ENCODE measurements at regions not wholly inside any gene's neighbourhood (a gene's known extent, or its start where the extent isn't known, plus 50 kb on each side); places are given as distances from the start of the nearest gene placed in this dataset.
"Not testable (repeated sequence)": the region's sequence is repeated elsewhere in the genome, so short reads cannot be mapped to it uniquely, and the experiment has no call there.

GRCh38 chr2:91871716-91872115 lies 2999.5 kb upstream of the TEKT4 start:
- not testable (repeated sequence) for H3K27ac Mint-ChIP-seq, H3K9me3 Mint-ChIP-seq, H3K4me1 Mint-ChIP-seq, DNase-seq, H3K4me3 Mint-ChIP-seq, ATAC-seq, H3K27me3 Mint-ChIP-seq

GRCh38 chr2:91873416-91873815 lies 2997.8 kb upstream of the TEKT4 start:
- H3K27me3 Mint-ChIP-seq, DNase-seq, H3K27ac Mint-ChIP-seq, ATAC-seq, H3K4me1 Mint-ChIP-seq, H3K4me3 Mint-ChIP-seq: not testable (repeated sequence)
- peaks cover 0 to 13% of the 10 kb centered on the region in 2 donors for H3K9me3 Mint-ChIP-seq

- H3K27ac Mint-ChIP-seq, DNase-seq, ATAC-seq, H3K4me1 Mint-ChIP-seq, H3K4me3 Mint-ChIP-seq, H3K27me3 Mint-ChIP-seq: not testable (repeated sequence)
- H3K9me3 Mint-ChIP-seq, result peaks cover 0 to 17% of the 10 kb centered on the region in 2 donors
Measured at GRCh38 chr2:91877658-91878210, 2993.5 kb upstream of the TEKT4 start.

GRCh38 chr2:91895091-91895490 lies 2976.1 kb upstream of the TEKT4 start:
- ATAC-seq, DNase-seq, H3K9me3 Mint-ChIP-seq, H3K27me3 Mint-ChIP-seq, H3K4me3 Mint-ChIP-seq, H3K4me1 Mint-ChIP-seq, H3K27ac Mint-ChIP-seq: not testable (repeated sequence)

- ATAC-seq, result not testable (repeated sequence)
Measured at GRCh38 chr2:91917602-91918001, 2953.6 kb upstream of the TEKT4 start.

More at GRCh38 chr2:91917602-91918001, 2953.6 kb upstream of the TEKT4 start:
- not testable (repeated sequence) for H3K27ac Mint-ChIP-seq, H3K4me1 Mint-ChIP-seq, H3K4me3 Mint-ChIP-seq, H3K27me3 Mint-ChIP-seq, DNase-seq
- peaks cover 19 to 20% of the 10 kb centered on the region in 2 donors for H3K9me3 Mint-ChIP-seq
